ENCODE measurements at regions not wholly inside any gene's neighbourhood (a gene's known extent, or its start where the extent isn't known, plus 50 kb on each side); places are given as distances from the start of the nearest gene placed in this dataset.

DNA sequence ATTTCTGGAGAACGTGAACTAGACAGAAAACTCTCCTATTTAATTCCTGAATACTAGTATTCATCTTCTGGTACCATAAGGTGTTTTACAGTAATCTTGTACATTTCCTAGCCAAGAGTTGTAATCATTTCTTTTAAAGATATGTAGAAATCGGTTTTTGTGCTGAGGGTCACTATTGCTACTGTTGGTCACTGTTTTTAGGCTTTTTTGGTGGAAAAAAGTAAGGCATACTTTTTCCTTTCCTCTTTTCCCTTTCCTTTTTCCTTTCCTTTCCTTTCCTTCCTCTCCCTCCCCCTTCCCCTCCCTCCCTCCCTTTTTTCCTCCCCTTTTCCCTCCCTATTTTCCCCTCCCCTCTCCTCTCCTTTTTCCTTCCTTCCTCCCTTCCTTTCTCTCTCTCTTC is 706.4 kb upstream of the GOT2 start:
- TF ChIP-seq, protein P1, sequence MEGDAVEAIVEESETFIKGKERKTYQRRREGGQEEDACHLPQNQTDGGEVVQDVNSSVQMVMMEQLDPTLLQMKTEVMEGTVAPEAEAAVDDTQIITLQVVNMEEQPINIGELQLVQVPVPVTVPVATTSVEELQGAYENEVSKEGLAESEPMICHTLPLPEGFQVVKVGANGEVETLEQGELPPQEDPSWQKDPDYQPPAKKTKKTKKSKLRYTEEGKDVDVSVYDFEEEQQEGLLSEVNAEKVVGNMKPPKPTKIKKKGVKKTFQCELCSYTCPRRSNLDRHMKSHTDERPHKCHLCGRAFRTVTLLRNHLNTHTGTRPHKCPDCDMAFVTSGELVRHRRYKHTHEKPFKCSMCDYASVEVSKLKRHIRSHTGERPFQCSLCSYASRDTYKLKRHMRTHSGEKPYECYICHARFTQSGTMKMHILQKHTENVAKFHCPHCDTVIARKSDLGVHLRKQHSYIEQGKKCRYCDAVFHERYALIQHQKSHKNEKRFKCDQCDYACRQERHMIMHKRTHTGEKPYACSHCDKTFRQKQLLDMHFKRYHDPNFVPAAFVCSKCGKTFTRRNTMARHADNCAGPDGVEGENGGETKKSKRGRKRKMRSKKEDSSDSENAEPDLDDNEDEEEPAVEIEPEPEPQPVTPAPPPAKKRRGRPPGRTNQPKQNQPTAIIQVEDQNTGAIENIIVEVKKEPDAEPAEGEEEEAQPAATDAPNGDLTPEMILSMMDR (conservative IDR thresholded peaks at IDR 0.05), result no peak
- TF ChIP-seq ZFX (IDR thresholded peaks at IDR 0.05), result no peak
- H3K27ac ChIP-seq, result no peak overlapping the region

DNA sequence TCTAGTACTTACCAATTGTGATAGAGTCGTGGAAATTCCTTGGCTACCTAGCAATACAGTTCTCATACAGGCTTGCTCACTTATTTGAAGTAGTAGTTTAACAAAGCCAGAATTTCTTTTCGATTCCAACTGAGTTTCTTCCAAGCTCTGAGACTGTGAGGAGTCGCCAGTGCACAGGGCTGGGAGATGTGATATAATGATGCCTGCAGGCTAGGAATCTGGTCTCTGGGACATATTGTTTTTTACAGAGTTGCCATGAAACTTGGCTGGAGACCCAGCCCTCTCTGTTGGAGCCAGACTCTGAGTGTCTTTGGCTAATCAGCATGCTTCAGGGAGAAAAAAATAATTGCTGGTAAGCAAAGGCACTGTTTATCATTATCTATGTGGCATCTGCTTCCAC is 698.8 kb upstream of the GOT2 start:
- no peak overlapping the region for H3K27ac ChIP-seq
- no peak for TF ChIP-seq ZFX (IDR thresholded peaks at IDR 0.05)
- TF ChIP-seq, protein P1 (conservative IDR thresholded peaks at IDR 0.05), result no peak

DNA sequence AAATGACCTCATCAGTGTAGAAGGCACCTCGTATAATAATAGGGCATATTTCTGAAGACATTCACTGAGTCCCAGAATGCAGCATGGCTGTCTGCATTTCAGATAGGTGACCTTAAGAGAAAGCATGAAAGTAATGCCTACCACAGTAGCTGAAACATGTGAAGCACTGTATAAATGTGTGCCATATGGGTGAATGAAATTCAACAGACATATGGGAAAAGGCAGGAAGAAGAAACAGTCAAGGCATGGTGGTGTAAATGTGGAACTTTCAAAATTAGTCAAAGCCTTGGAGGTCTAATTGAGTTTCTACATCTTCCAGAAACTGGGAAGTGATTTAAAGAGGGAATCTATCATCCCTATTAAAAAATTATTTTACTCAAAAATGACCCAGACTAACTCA is 698.2 kb upstream of the GOT2 start:
- TF ChIP-seq, protein P1 (conservative IDR thresholded peaks at IDR 0.05), result no peak
- no peak for TF ChIP-seq ZFX (IDR thresholded peaks at IDR 0.05)
- H3K27ac ChIP-seq, result no peak overlapping the region

DNA sequence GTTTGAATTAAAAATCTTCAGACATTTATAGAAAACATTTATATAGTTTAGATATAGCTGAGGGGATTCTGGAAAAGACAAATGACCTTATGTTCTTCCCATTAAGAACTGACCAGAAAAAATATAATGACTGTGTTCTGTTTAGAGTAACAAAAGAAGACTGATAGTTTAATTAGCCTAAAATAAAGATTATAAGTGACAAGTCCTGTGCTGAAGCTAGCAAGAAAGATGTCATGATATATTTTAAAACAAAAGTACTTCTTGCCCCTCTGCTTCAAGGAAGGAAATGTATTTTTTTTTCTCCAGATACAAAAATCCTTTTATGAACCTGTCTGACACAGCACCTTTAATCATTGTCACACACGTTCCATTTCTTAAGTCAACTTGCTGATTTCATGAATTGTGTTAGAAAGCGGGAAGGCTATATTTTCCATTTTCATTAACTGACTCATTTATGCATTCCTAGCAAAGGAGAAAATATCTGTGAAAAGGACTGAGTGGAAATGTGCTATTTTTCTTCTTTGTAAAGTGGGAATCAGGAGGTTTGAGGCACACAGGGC is 690.7 kb upstream of the GOT2 start:
- no peak overlapping the region for H3K27ac ChIP-seq
- TF ChIP-seq, protein P1 (conservative IDR thresholded peaks at IDR 0.05), result no peak
- no peak for TF ChIP-seq ZFX (IDR thresholded peaks at IDR 0.05)

DNA sequence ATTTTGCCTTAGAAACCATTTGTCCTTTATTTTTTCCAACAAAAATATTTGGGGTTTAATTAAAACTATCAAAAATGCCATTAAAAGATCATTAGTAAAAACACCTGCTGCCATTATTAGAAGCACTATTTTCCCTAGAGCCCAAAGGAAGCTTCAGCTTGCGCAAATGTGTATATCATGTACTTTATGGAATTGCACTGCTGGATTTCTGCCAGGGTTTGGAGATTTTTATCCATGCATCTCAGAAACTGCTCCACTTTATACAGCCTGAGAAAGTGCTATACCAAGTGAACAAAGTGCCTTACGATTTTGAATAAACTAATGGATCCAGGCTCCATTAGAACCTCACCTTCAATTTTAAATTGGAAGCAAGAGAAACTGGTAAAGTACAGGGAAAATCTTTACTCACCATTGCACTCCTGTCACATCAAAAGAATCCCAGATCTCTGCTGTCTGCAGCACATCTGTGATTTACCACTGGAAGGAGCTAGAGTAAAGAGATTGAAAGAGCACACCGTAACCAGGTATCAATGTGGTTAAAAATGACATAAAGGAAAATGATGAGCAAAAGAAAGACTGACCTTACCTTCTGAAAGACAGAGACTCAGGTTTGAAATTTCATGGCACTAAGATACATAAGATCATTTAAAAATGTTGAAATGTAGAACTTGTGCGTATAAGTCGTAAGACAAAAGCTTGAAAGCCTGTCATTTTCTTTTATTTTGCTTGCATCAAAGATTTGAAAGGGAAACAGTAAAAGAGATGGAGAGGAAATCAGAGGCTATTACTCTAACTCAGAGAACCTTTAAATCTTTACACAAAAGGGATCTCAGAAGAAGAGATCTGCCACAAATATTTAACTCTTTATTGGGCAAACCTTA is 678.1 kb upstream of the GOT2 start:
- TF ChIP-seq, protein P1 (conservative IDR thresholded peaks at IDR 0.05), result peak; percentile 54
- no peak for TF ChIP-seq ZFX (IDR thresholded peaks at IDR 0.05)

DNA sequence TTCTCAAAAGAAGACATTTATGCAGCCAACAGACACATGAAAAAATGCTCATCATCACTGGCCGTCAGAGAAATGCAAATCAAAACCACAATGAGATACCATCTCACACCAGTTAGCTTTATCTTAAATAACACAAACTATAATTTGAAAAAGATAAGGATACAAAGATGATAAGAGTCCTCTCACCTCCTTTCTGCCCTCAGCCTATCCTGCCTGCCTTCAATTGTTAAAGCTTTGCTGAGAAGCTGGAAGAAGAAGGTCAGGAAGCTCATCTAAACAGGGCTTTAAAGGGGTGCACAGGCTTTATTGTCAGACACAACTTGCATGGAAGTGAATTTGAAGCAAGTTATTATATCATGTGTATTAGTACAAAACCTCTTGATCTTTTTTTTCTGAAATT is 676.3 kb upstream of the GOT2 start:
- H3K27ac ChIP-seq, result no peak overlapping the region
- TF ChIP-seq ZFX (IDR thresholded peaks at IDR 0.05), result no peak
- TF ChIP-seq, protein P1 (conservative IDR thresholded peaks at IDR 0.05), result no peak

More for the DNA sequence above, 678.1 kb upstream of the GOT2 start:
- no peak overlapping the region for H3K27ac ChIP-seq

DNA sequence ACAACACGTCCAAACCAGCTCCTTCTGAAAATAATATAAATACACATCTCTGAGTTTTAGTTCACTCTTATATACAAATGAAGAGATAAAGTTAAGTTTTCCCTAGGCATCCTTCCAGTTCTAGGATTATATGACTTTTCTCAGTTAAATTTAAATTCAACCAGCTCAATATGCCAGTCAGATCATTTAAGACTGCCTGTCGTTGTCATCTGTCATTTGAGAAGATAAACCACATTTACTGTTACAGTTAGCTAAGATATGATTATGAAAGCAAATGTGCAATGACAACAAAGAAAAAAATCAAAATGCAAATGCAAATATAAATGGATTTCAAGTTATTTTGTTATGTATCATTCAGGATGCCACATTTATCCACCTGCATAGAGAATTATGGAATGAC is 671.7 kb upstream of the GOT2 start:
- TF ChIP-seq, protein P1 (conservative IDR thresholded peaks at IDR 0.05), result no peak
- TF ChIP-seq ZFX (IDR thresholded peaks at IDR 0.05), result no peak
- no peak overlapping the region for H3K27ac ChIP-seq
